CD14-positive monocyte (primary cell): ENCODE measurements at regions not wholly inside any gene's neighbourhood (a gene's known extent, or its start where the extent isn't known, plus 50 kb on each side); places are given as distances from the start of the nearest gene placed in this dataset.

Experiments
- DNase-seq, 3 donors: peaks; one replicate each; pipeline ENCODE4 v3.0.0-alpha.2; 2011 to 2022
- H2AFZ ChIP-seq: 2 replicates; pipeline ENCODE4 v1.6.0; 2012; ENCODE audit warnings: mild to moderate bottlenecking, low read depth, low read length, inconsistent platforms; ENCODE audit not compliant: insufficient read depth, poor library complexity, severe bottlenecking
- H3K27ac ChIP-seq, 2 donors: 1 replicate in 1 of 2; 2 replicates in 1 of 2; pipeline ENCODE4 v1.5.1; 2012 to 2013; ENCODE audit warnings: low read length in 2 of 2, control low read depth in 1 of 2, inconsistent platforms in 1 of 2, low read depth in 1 of 2, mild to moderate bottlenecking in 1 of 2
- H3K27me3 ChIP-seq, 2 donors: one replicate each; pipeline versions ENCODE4 v1.6.0 to v1.6.1; 2011 to 2013; ENCODE audit warnings: low read length in 2 of 2; ENCODE audit not compliant: control insufficient read depth in 2 of 2, insufficient read depth in 2 of 2
- H3K36me3 ChIP-seq, 2 donors: replicated peaks in 1 of 2; 1 replicate in 1 of 2; 2 replicates in 1 of 2; pipeline versions ENCODE4 v1.5.1 to v1.6.1; 2012 to 2013; ENCODE audit warnings: low read length in 2 of 2, control low read depth in 1 of 2, inconsistent platforms in 1 of 2, mild to moderate bottlenecking in 1 of 2; ENCODE audit not compliant: insufficient read depth in 2 of 2, control insufficient read depth in 1 of 2
- H3K4me1 ChIP-seq, 2 donors: 1 replicate in 1 of 2; 2 replicates in 1 of 2; pipeline versions ENCODE4 v1.5.1 to v1.6.1; 2012 to 2013; ENCODE audit warnings: low read length in 2 of 2, control low read depth in 1 of 2, inconsistent platforms in 1 of 2, mild to moderate bottlenecking in 1 of 2, moderate library complexity in 1 of 2; ENCODE audit not compliant: insufficient read depth in 2 of 2, control insufficient read depth in 1 of 2
- H3K4me2 ChIP-seq: replicated peaks from 2 replicates; pipeline ENCODE3; 2012; ENCODE audit warnings: low read length, moderate library complexity, mild to moderate bottlenecking; ENCODE audit not compliant: poor library complexity, severe bottlenecking; ENCODE audit errors: extremely low read depth
- H3K4me3 ChIP-seq, 3 experiments: fragments of 200-600 bp in 1 of 3; sonication (generic) in 1 of 3; replicated peaks in 1 of 3; 1 replicate in 2 of 3; 2 replicates in 1 of 3; pipeline ENCODE4 v1.5.1; 2011 to 2013; ENCODE audit warnings: low read length in 3 of 3, mild to moderate bottlenecking in 3 of 3, control low read depth in 2 of 3, low read depth in 2 of 3, inconsistent platforms in 1 of 3, moderate library complexity in 1 of 3
- H3K79me2 ChIP-seq: 2 replicates; pipeline ENCODE4 v1.6.0; 2012; ENCODE audit warnings: mild to moderate bottlenecking, control low read depth, inconsistent platforms, low read length, moderate library complexity; ENCODE audit not compliant: insufficient read depth
- H3K9ac ChIP-seq: 2 replicates; pipeline ENCODE4 v1.6.0; 2017; ENCODE audit warnings: low read length, mild to moderate bottlenecking; ENCODE audit not compliant: insufficient read depth, poor library complexity, severe bottlenecking
- H3K9me3 ChIP-seq, 2 donors: replicated peaks in 1 of 2; 1 replicate in 1 of 2; 2 replicates in 1 of 2; pipeline versions ENCODE4 v1.5.1 to v1.6.1; 2012 to 2013; ENCODE audit warnings: low read length in 2 of 2, control low read depth in 1 of 2; ENCODE audit not compliant: control insufficient read depth in 1 of 2, insufficient read depth in 1 of 2
- H4K20me1 ChIP-seq: 2 replicates; pipeline ENCODE4 v1.6.0; 2012; ENCODE audit warnings: mild to moderate bottlenecking, low read length, control low read depth, moderate library complexity; ENCODE audit not compliant: insufficient read depth
- H3K27ac Mint-ChIP-seq, 7 donors: one replicate each; pipeline ENCODE4 v1.8.0; 2020; ENCODE audit warnings: mild to moderate bottlenecking in 7 of 7, mixed read lengths in 7 of 7, moderate library complexity in 6 of 7, inconsistent platforms in 2 of 7
- H3K27me3 Mint-ChIP-seq, 3 donors: one replicate each; pipeline ENCODE4 v1.8.0; 2021 to 2022; ENCODE audit warnings: low read depth in 3 of 3, mild to moderate bottlenecking in 3 of 3, mixed read lengths in 3 of 3, moderate library complexity in 3 of 3, inconsistent platforms in 1 of 3
- H3K36me3 Mint-ChIP-seq, 2 donors: one replicate each; pipeline ENCODE4 v1.8.0; 2020; ENCODE audit warnings: mixed read lengths in 2 of 2, inconsistent platforms in 1 of 2, mild to moderate bottlenecking in 1 of 2
- H3K4me1 Mint-ChIP-seq: one replicate; pipeline ENCODE4 v1.8.0; 2020; ENCODE audit warnings: mild to moderate bottlenecking, mixed read lengths
- H3K4me3 Mint-ChIP-seq, 2 donors: one replicate each; pipeline ENCODE4 v1.8.0; 2020; ENCODE audit warnings: mild to moderate bottlenecking in 2 of 2, mixed read lengths in 2 of 2, moderate library complexity in 1 of 2
- H3K9me3 Mint-ChIP-seq, 7 donors: one replicate each; pipeline ENCODE4 v1.8.0; 2020 to 2022; ENCODE audit warnings: mixed read lengths in 7 of 7, mild to moderate bottlenecking in 6 of 7, moderate library complexity in 6 of 7, inconsistent platforms in 2 of 7
- WGBS: methylation state at CpG from one replicate; pipeline ENCODE4 v1.1.5; 2013; ENCODE audit warnings: missing lambda C conversion rate; ENCODE audit not compliant: insufficient coverage; 5-methylcytosine and 5-hydroxymethylcytosine counted together
- intact Hi-C, 2 donors: fragments of 100-400 bp; cut with micrococcal nuclease; formaldehyde crosslinking; loops; one replicate each; pipeline versions ENCODE4 v1.15.0 to v1.15.1; 2023
- TF ChIP-seq, protein P1 (sequence below): fragments of 200-600 bp; IDR thresholded peaks from one replicate; pipeline ENCODE4 v1.8.0; 2022; ENCODE audit warnings: antibody characterized with exemption, mild to moderate bottlenecking

DNA sequence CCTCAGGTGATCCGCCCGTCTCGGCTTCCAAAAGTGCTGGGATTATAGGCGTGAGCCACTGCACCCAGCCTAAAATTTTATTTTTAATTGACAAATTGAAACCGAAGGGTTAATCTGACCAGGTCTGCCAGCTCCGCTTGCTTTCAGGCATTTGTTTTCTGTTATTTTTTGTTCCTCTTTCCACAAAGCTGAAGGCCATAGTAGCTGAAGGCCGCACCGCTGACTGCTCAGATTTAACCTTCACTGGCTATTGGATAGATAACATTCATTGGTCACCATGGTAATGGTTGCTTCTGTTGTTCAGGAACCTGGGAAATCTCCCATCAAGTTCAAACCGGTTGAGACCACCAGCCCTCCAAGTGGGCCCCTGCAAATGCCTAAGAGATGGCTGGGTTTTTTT lies 124.5 kb upstream of the USP29 start:
- Histone ChIP-seq H3K4me3 (no peak overlapping the region), H3K9me3 (peaks cover 69 to 83% of the 10 kb centered on the region in 2 donors), H3K4me2 (no peak overlapping the region), H3K79me2 (no peaks in the 10 kb centered on the region), H3K27me3 (no peaks in the 10 kb centered on the region), H2AFZ (no peak overlapping the region), H3K27ac (no peak overlapping the region), H3K4me1 (no peaks in the 10 kb centered on the region), H3K36me3 (no peaks in the 10 kb centered on the region), H3K9ac (no peak overlapping the region), H4K20me1 (no peaks in the 10 kb centered on the region)
- H3K27me3 Mint-ChIP-seq = peaks cover 0 to 1% (median 0%) of the 10 kb centered on the region in 3 donors
- TF ChIP-seq, protein P1, sequence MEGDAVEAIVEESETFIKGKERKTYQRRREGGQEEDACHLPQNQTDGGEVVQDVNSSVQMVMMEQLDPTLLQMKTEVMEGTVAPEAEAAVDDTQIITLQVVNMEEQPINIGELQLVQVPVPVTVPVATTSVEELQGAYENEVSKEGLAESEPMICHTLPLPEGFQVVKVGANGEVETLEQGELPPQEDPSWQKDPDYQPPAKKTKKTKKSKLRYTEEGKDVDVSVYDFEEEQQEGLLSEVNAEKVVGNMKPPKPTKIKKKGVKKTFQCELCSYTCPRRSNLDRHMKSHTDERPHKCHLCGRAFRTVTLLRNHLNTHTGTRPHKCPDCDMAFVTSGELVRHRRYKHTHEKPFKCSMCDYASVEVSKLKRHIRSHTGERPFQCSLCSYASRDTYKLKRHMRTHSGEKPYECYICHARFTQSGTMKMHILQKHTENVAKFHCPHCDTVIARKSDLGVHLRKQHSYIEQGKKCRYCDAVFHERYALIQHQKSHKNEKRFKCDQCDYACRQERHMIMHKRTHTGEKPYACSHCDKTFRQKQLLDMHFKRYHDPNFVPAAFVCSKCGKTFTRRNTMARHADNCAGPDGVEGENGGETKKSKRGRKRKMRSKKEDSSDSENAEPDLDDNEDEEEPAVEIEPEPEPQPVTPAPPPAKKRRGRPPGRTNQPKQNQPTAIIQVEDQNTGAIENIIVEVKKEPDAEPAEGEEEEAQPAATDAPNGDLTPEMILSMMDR = no peak
- H3K4me3 Mint-ChIP-seq = no peak overlapping the region
- H3K36me3 Mint-ChIP-seq = no peaks in the 10 kb centered on the region
- H3K4me1 Mint-ChIP-seq = no peaks in the 10 kb centered on the region
- DNase-seq = no peak
- H3K9me3 Mint-ChIP-seq = peaks cover 36 to 79% (median 66%) of the 10 kb centered on the region in 7 donors
- 70% methylated on average over 8 of the region's 9 CpGs for WGBS
- H3K27ac Mint-ChIP-seq = no peak overlapping the region
- intact Hi-C loops = no loop called here

DNA sequence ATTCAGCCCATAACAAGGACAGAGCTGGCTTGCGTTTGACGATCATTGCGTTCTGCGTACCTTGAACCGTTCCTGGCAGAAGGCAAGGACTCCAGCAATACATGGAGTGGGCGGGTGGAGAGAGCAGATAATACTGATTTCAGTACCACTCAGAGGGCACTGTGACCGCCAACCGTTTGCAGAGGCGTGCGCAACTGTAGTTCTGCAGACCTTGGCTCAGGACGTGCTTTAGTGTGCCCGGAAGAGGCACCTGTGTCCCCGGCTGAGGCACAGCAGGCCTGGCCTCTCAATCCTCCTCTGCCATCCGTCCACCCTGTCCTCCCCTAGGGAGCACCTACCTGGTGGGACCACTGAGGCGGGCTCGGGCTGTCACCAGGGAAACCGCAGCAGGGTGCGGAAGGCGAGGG lies 117.6 kb upstream of the USP29 start:
- peaks cover 72 to 74% of the 10 kb centered on the region in 2 donors for H3K9me3 ChIP-seq
- H3K79me2 ChIP-seq = no peaks in the 10 kb centered on the region
- H3K9me3 Mint-ChIP-seq = peaks cover 35 to 69% (median 60%) of the 10 kb centered on the region in 7 donors
- no peak overlapping the region for H3K4me2 ChIP-seq
- H3K36me3 Mint-ChIP-seq = no peaks in the 10 kb centered on the region
- H3K9ac ChIP-seq = no peak overlapping the region
- H3K4me3 ChIP-seq = peak overlapping the region in 1 of 3 experiments; percentile 5
- no peak overlapping the region for H3K27ac Mint-ChIP-seq
- no peaks in the 10 kb centered on the region for H4K20me1 ChIP-seq
- H3K36me3 ChIP-seq = no peaks in the 10 kb centered on the region
- no peaks in the 10 kb centered on the region for H3K4me1 Mint-ChIP-seq
- no peaks in the 10 kb centered on the region for H3K27me3 ChIP-seq
- TF ChIP-seq, protein P1 = no peak
- no peak for DNase-seq
- no peak overlapping the region for H2AFZ ChIP-seq
- H3K27ac ChIP-seq = no peak overlapping the region
- no peaks in the 10 kb centered on the region for H3K27me3 Mint-ChIP-seq
- no peaks in the 10 kb centered on the region for H3K4me1 ChIP-seq
- no peak overlapping the region for H3K4me3 Mint-ChIP-seq
- WGBS = 85% methylated on average over 14 of the region's 19 CpGs
- intact Hi-C loops = no loop called here
